GM12891 (cell line): ENCODE measurements at regions not wholly inside any gene's neighbourhood (a gene's known extent, or its start where the extent isn't known, plus 50 kb on each side); places are given as distances from the start of the nearest gene placed in this dataset.

Experiments
- PAX5 ChIP-seq: IDR thresholded peaks from 2 replicates; pipeline ENCODE4 v1.6.1; 2011; ENCODE audit warnings: low read length, moderate library complexity, mild to moderate bottlenecking; ENCODE audit not compliant: insufficient read depth, severe bottlenecking
- POLR2A ChIP-seq: IDR thresholded peaks from 2 replicates; pipeline ENCODE4 v1.6.1; 2011; ENCODE audit warnings: low read depth, low read length, control low read depth
- POLR2AphosphoS5 ChIP-seq: IDR thresholded peaks from 2 replicates; pipeline ENCODE4 v1.6.1; 2011; ENCODE audit warnings: low read depth, low read length, control low read depth
- POU2F2 ChIP-seq: IDR thresholded peaks from 2 replicates; pipeline ENCODE4 v1.6.1; 2011; ENCODE audit warnings: low read depth, mild to moderate bottlenecking, control low read depth, low read length, moderate library complexity
- SPI1 ChIP-seq: IDR thresholded peaks from 2 replicates; pipeline ENCODE4 v1.6.1; 2011; ENCODE audit warnings: low read depth, low read length, control low read depth
- TAF1 ChIP-seq: IDR thresholded peaks from 2 replicates; pipeline ENCODE4 v1.6.1; 2011; ENCODE audit warnings: low read depth, low read length, control low read depth

DNA sequence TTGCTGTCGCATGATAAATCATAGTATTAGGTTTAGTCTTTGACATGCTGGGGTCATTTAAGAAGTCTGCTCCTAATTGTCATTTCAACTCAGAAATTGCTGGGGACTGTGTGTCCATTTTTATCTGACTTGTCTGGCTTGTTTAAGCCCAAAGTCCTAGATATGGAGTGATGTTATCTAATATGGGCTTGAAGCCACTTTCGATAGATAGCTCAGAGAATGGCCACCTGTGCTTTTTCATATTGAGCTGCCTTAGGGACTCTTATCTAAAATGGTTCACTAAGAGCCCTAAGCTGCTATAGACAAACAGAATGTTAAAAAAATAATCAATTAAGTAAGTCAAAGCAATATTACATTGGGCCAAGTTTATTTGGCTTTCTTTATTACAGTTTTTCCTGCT, 81.6 kb upstream of the CNTNAP4 start:
- TF ChIP-seq PAX5, result no peak
- TF ChIP-seq POLR2A, result no peak
- TF ChIP-seq POLR2AphosphoS5, result no peak
- no peak for TF ChIP-seq TAF1
- no peak for TF ChIP-seq SPI1
- TF ChIP-seq POU2F2, result no peak
